ENCODE measurements at regions not wholly inside any gene's neighbourhood (a gene's known extent, or its start where the extent isn't known, plus 50 kb on each side); places are given as distances from the start of the nearest gene placed in this dataset.

DNA sequence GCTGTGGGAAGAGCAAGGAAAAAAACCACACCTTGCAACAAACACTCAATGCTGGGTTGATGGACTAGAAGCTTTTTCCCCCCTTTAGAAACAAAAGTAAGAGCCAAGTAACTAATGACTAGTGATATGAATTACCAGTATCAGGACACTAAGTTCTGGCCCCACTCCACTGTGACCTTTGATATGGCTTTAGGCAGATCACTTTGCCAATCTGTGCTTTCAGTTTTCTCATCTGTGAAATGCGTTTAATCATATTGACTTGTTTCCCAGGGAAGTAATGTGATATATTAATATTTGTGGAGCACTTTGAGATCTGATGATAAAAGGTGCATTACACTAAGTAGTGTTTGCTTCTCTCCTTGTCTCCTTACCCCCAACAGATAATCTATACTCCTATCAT, 319.3 kb upstream of the SATB1 start:
- TF ChIP-seq CTCF (IDR thresholded peaks at IDR 0.05) (no peak), ZFX (IDR thresholded peaks at IDR 0.05; ENCODE audit: borderline replicate concordance) (no peak)
